ENCODE measurements at regions not wholly inside any gene's neighbourhood (a gene's known extent, or its start where the extent isn't known, plus 50 kb on each side); places are given as distances from the start of the nearest gene placed in this dataset.

DNA sequence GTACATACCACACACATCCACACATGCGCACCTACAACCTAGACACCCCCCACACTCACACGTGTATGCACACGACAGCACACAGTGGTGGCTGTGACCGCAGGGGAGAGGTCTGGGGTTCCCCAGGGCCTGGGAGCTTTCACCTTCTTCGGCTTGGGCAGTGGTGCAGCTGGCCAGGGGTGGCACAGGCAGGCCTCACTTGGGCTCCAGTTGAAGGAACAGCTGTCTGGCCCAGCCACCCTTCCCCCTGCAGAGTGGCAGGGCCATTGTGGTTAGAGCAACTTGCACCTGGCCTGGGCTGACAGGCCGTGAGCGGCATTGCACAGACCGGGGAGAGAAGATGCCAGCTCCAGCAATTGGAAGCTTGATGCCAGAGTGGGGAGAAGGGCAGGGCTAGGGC is 114.5 kb upstream of the GSE1 start:
- in situ Hi-C loops (cut with HindIII; ENCODE audit: low sequenced_read_pairs) = no loop called here
- DNase-seq (ENCODE audit: low read depth, low spot score) = no peak
- H3K4me3 ChIP-seq (ENCODE audit: low read depth, low read length) = no peak overlapping the region
- TF ChIP-seq, protein P1, sequence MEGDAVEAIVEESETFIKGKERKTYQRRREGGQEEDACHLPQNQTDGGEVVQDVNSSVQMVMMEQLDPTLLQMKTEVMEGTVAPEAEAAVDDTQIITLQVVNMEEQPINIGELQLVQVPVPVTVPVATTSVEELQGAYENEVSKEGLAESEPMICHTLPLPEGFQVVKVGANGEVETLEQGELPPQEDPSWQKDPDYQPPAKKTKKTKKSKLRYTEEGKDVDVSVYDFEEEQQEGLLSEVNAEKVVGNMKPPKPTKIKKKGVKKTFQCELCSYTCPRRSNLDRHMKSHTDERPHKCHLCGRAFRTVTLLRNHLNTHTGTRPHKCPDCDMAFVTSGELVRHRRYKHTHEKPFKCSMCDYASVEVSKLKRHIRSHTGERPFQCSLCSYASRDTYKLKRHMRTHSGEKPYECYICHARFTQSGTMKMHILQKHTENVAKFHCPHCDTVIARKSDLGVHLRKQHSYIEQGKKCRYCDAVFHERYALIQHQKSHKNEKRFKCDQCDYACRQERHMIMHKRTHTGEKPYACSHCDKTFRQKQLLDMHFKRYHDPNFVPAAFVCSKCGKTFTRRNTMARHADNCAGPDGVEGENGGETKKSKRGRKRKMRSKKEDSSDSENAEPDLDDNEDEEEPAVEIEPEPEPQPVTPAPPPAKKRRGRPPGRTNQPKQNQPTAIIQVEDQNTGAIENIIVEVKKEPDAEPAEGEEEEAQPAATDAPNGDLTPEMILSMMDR (IDR thresholded peaks at IDR 0.05; ENCODE audit: low read depth, low read length) = no peak

DNA sequence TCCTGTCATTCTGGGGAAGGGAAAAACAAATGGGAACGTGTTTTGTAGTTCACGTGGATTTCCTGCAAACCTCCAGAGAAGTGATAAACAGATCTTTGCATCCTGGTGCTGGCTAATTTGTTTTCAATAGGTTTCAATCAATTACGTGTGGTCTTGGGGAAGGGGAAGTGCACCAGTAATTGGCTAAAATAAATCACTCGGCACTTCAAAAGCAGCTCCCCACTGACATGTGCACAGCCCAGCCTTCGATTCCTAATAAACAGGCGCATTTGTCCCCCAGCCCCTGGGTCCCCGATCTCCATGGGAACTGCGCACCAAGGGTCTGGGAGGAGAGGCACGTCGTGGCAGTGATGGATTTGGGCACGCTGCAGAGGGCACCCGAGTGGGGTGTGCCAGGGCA is 112.9 kb upstream of the GSE1 start:
- DNase-seq (ENCODE audit: low read depth, low spot score) = no peak
- in situ Hi-C loops (cut with HindIII; ENCODE audit: low sequenced_read_pairs) = no loop called here
- no peak overlapping the region for H3K4me3 ChIP-seq (ENCODE audit: low read depth, low read length)
- TF ChIP-seq, protein P1 (IDR thresholded peaks at IDR 0.05; ENCODE audit: low read depth, low read length) = no peak

DNA sequence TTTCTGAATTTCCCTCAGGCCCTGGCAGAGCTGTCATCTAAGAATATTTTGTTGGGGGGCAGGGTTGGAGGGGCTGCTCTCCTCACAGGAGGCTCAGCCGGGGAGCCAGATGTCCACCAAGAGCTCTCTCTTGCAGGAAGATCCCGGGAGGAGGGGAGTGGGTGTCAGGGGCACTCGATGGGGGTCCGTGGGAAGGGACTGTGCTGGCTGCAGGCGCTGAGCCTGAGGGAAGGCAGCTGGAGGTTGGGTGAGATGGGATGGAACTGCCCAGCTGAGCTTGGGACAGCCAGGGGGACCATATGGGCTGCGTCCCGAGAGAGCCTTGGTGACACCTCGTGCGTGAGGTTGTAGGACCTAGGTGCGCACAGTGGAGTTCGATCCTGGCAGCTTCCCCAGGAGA is 111.2 kb upstream of the GSE1 start:
- no peak overlapping the region for H3K4me3 ChIP-seq (ENCODE audit: low read depth, low read length)
- in situ Hi-C loops (cut with HindIII; ENCODE audit: low sequenced_read_pairs) = no loop called here
- DNase-seq (ENCODE audit: low read depth, low spot score) = no peak
- TF ChIP-seq, protein P1 (IDR thresholded peaks at IDR 0.05; ENCODE audit: low read depth, low read length) = no peak

DNA sequence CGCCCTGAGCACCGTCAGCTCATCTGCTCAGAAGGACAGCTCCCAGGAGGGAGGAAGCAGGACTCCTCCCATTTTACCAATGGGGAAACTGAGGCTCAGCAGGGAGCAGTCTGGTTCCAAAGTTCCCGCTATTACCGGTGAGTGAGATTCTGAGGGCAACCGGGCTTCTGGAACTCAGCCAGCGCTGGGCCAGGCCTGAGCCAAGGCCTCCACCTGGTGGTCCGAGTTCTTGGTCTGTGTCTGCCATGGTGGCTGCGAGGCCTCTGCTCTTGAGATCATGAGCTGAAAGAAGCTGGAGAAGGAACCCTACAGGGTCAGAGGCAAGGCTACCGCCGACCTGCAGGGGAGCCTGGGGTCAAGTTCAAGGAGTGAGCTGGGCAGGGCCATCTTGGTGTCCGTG is 110.8 kb upstream of the GSE1 start:
- in situ Hi-C loops (cut with HindIII; ENCODE audit: low sequenced_read_pairs) = no loop called here
- no peak for DNase-seq (ENCODE audit: low read depth, low spot score)
- TF ChIP-seq, protein P1 (IDR thresholded peaks at IDR 0.05; ENCODE audit: low read depth, low read length) = no peak
- no peak overlapping the region for H3K4me3 ChIP-seq (ENCODE audit: low read depth, low read length)

DNA sequence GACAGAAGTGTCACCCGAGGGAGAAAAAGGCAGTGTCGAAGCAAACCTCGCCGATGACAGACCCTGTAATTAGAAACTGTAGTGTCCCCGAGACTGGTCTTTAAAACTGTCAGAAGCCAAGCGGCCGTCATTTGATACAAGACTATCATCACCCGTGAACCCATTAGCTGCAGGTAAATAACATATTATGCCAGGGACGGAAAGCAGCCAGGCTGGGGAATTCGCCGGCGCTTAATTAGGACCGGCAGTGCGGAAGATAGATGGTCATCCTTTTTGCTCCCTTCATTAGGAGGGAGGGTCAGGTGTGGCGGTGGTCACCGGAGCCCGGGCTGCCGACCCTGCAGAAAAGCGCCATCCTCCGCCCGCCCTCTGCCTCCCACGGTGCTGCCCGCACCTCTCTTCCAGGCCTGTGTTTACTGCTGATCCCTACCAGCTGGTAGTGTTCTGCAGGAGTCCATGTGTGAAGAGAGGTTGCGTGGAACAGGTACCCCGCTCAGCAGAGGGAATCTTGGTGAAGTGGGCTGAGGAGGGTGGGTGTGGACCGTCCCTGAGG is 109.4 kb upstream of the GSE1 start:
- in situ Hi-C loops (cut with HindIII; ENCODE audit: low sequenced_read_pairs) = no loop called here
- no peak for DNase-seq (ENCODE audit: low read depth, low spot score)
- TF ChIP-seq, protein P1 (IDR thresholded peaks at IDR 0.05; ENCODE audit: low read depth, low read length) = no peak
- H3K4me3 ChIP-seq (ENCODE audit: low read depth, low read length) = no peak overlapping the region

DNA sequence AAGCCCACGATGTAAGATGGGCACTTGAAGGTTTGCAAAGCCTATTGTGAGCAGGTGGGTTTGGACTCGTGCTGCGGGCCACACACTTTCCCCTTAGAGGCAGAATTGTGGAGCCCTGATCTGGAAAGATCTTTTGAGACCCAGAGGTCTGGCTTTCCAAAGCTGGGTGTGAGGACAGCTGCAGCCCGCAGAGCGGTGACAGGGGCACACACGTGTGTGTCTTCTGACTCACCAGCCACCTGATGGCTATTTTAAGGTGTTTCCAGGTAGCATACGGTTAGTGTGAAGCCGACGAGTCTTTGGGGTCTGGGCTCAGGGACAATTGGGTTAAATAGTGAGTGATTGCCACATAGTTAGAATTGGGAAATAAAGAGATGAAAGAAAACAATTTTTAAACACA is 108.9 kb upstream of the GSE1 start:
- DNase-seq (ENCODE audit: low read depth, low spot score) = no peak
- in situ Hi-C loops (cut with HindIII; ENCODE audit: low sequenced_read_pairs) = no loop called here
- no peak overlapping the region for H3K4me3 ChIP-seq (ENCODE audit: low read depth, low read length)
- TF ChIP-seq, protein P1 (IDR thresholded peaks at IDR 0.05; ENCODE audit: low read depth, low read length) = no peak

All from astrocyte of the spinal cord (primary cell).